Brain microvascular endothelial cell (primary cell): ENCODE measurements at regions not wholly inside any gene's neighbourhood (a gene's known extent, or its start where the extent isn't known, plus 50 kb on each side); places are given as distances from the start of the nearest gene placed in this dataset.
"Not testable (repeated sequence)": the region's sequence is repeated elsewhere in the genome, so short reads cannot be mapped to it uniquely, and the experiment has no call there.

Experiments used
- DNase-seq: peaks from one replicate; pipeline ENCODE4 v3.0.0-alpha.2; 2020
- H3K27ac ChIP-seq: fragments of 250-450 bp; sonication (Bioruptor Pico); 2 replicates; pipeline ENCODE4 v1.5.1; 2020; ENCODE audit warnings: mild to moderate bottlenecking, moderate library complexity
- H3K27me3 ChIP-seq: fragments of 250-450 bp; sonication (Bioruptor Pico); replicated peaks from 2 replicates; pipeline ENCODE4 v1.5.1; 2020; ENCODE audit warnings: mild to moderate bottlenecking
- H3K36me3 ChIP-seq: fragments of 250-450 bp; sonication (Bioruptor Pico); replicated peaks from 2 replicates; pipeline ENCODE4 v1.5.1; 2020; ENCODE audit warnings: mild to moderate bottlenecking
- H3K4me3 ChIP-seq: 2 replicates; pipeline ENCODE4 v1.5.1; 2011; ENCODE audit warnings: low read depth, mild to moderate bottlenecking, control low read depth, low read length, moderate library complexity
- CTCF ChIP-seq: IDR thresholded peaks from 2 replicates; pipeline ENCODE4 v1.5.1; 2011; ENCODE audit warnings: low read depth, mild to moderate bottlenecking, moderate library complexity, low read length, control low read depth, inconsistent platforms; ENCODE audit errors: missing control alignments
- in situ Hi-C: cut with HindIII; loops from 2 replicates; pipeline ENCODE4 v1.10.0; 2017; ENCODE audit warnings: low sequenced_read_pairs, low pct_ligation_motif_present

GRCh38 chr11:10955616-10956015, 97.8 kb upstream of the ZBED5 start:
- no peak for DNase-seq
- in situ Hi-C loops: no loop called here

GRCh38 chr11:10954184-10954583, 96.3 kb upstream of the ZBED5 start:
- in situ Hi-C loops: no loop called here
- Histone ChIP-seq H3K36me3 (no peaks in the 10 kb centered on the region), H3K27ac (no peak overlapping the region), H3K27me3 (no peaks in the 10 kb centered on the region), H3K4me3 (no peak overlapping the region)
- DNase-seq: no peak
- no peak for TF ChIP-seq CTCF

More at GRCh38 chr11:10955616-10956015, 97.8 kb upstream of the ZBED5 start:
- Histone ChIP-seq H3K4me3 (no peak overlapping the region), H3K27me3 (no peaks in the 10 kb centered on the region), H3K27ac (no peak overlapping the region), H3K36me3 (no peaks in the 10 kb centered on the region)
- TF ChIP-seq CTCF: no peak

GRCh38 chr11:10952872-10953271, 95.0 kb upstream of the ZBED5 start:
- TF ChIP-seq CTCF: no peak
- H3K27ac ChIP-seq: no peak overlapping the region
- no peak overlapping the region for H3K4me3 ChIP-seq
- no peaks in the 10 kb centered on the region for H3K27me3 ChIP-seq
- H3K36me3 ChIP-seq: no peaks in the 10 kb centered on the region
- in situ Hi-C loops: no loop called here
- DNase-seq: no peak

- H3K36me3 ChIP-seq, H3K27ac ChIP-seq, H3K27me3 ChIP-seq, in situ Hi-C loops, H3K4me3 ChIP-seq, DNase-seq: not testable (repeated sequence)
Measured at GRCh38 chr11:10947935-10948334, 90.1 kb upstream of the ZBED5 start.

- no peak overlapping the region for H3K27ac ChIP-seq
- H3K4me3 ChIP-seq: no peak overlapping the region
- no peak for TF ChIP-seq CTCF
- no peak for DNase-seq
- H3K36me3 ChIP-seq: no peaks in the 10 kb centered on the region
- H3K27me3 ChIP-seq: no peaks in the 10 kb centered on the region
- in situ Hi-C loops: no loop called here
Measured at GRCh38 chr11:10946072-10946471, 88.2 kb upstream of the ZBED5 start.

- Histone ChIP-seq H3K36me3 (no peaks in the 10 kb centered on the region), H3K27ac (no peak overlapping the region), H3K27me3 (no peaks in the 10 kb centered on the region), H3K4me3 (no peak overlapping the region)
- TF ChIP-seq CTCF: no peak
- in situ Hi-C loops: no loop called here
- DNase-seq: no peak
Measured at GRCh38 chr11:10945196-10945595, 87.3 kb upstream of the ZBED5 start.
